ENCODE measurements at regions not wholly inside any gene's neighbourhood (a gene's known extent, or its start where the extent isn't known, plus 50 kb on each side); places are given as distances from the start of the nearest gene placed in this dataset.

GRCh38 chr1:233497679-233498078 lies 116.2 kb upstream of the KCNK1 start:
- no peak for TF ChIP-seq TAF1 (IDR thresholded peaks at IDR 0.05; ENCODE audit: low read depth, low read length)
- TF ChIP-seq POLR2A (IDR thresholded peaks at IDR 0.05; ENCODE audit: low read depth, low read length): no peak
